Liver (tissue), 8 donors: ENCODE measurements at regions not wholly inside any gene's neighbourhood (a gene's known extent, or its start where the extent isn't known, plus 50 kb on each side); places are given as distances from the start of the nearest gene placed in this dataset.

Experiments
- DNase-seq: peaks from one replicate; pipeline ENCODE4 v3.0.0-alpha.2; 2017; ENCODE audit warnings: low spot score
- H3K27ac ChIP-seq, 2 donors: one replicate each; pipeline ENCODE4 v1.7.0; 2013; ENCODE audit warnings: inconsistent platforms in 2 of 2, low read length in 2 of 2, control low read depth in 1 of 2, low read depth in 1 of 2, mild to moderate bottlenecking in 1 of 2
- H3K27me3 ChIP-seq, 4 donors: one replicate each; pipeline versions ENCODE4 v1.6.1 to v1.7.0; 2013; ENCODE audit warnings: low read length in 3 of 4, inconsistent platforms in 1 of 4, mild to moderate bottlenecking in 1 of 4, moderate library complexity in 1 of 4; ENCODE audit not compliant: control insufficient read depth in 4 of 4, insufficient read depth in 4 of 4
- H3K36me3 ChIP-seq, 4 donors: one replicate each; pipeline versions ENCODE4 v1.6.1 to v1.7.0; 2013; ENCODE audit warnings: low read length in 3 of 4, mild to moderate bottlenecking in 3 of 4, low read depth in 1 of 4, moderate library complexity in 1 of 4; ENCODE audit not compliant: control insufficient read depth in 4 of 4, insufficient read depth in 3 of 4
- H3K4me1 ChIP-seq, 4 donors: one replicate each; pipeline versions ENCODE4 v1.6.1 to v1.7.0; 2013; ENCODE audit warnings: low read length in 3 of 4, mild to moderate bottlenecking in 3 of 4, moderate library complexity in 1 of 4; ENCODE audit not compliant: control insufficient read depth in 4 of 4, insufficient read depth in 4 of 4
- H3K4me3 ChIP-seq, 3 donors: one replicate each; pipeline versions ENCODE4 v1.6.1 to v1.7.0; 2013; ENCODE audit warnings: low read length in 3 of 3, control low read depth in 1 of 3, low read depth in 1 of 3, mild to moderate bottlenecking in 1 of 3
- H3K9ac ChIP-seq, 2 donors: one replicate each; pipeline ENCODE4 v1.7.0; 2013; ENCODE audit warnings: low read length in 2 of 2, mild to moderate bottlenecking in 2 of 2, moderate library complexity in 2 of 2, control low read depth in 1 of 2, low read depth in 1 of 2
- H3K9me3 ChIP-seq, 4 donors: one replicate each; pipeline versions ENCODE4 v1.6.1 to v1.7.0; 2013; ENCODE audit warnings: low read length in 3 of 4; ENCODE audit not compliant: control insufficient read depth in 4 of 4
- ATF3 ChIP-seq: IDR thresholded peaks from 2 replicates; pipeline ENCODE4 v1.6.1; 2016; ENCODE audit warnings: antibody characterized with exemption
- CTCF ChIP-seq: fragments of 150-350 bp; IDR thresholded peaks from 2 replicates; pipeline ENCODE4 v1.5.1; 2017; ENCODE audit warnings: improper control_type of control experiment, low read depth, low read length; ENCODE audit not compliant: missing input control
- EGR1 ChIP-seq, 2 donors: IDR thresholded peaks; 2 replicates each; pipeline ENCODE4 v1.6.1; 2016 to 2018; ENCODE audit warnings: antibody characterized with exemption in 2 of 2, low read depth in 2 of 2
- FOXA1 ChIP-seq: IDR thresholded peaks from 2 replicates; pipeline ENCODE4 v1.6.1; 2016; ENCODE audit warnings: antibody characterized with exemption
- FOXA2 ChIP-seq: IDR thresholded peaks from 2 replicates; pipeline ENCODE4 v1.6.1; 2016; ENCODE audit warnings: antibody characterized with exemption
- GABPA ChIP-seq, 2 donors: IDR thresholded peaks in 1 of 2; conservative IDR thresholded peaks in 1 of 2; 2 replicates each; pipeline ENCODE4 v1.6.1; 2016; ENCODE audit warnings: antibody characterized with exemption in 2 of 2, mild to moderate bottlenecking in 1 of 2, moderate library complexity in 1 of 2
- HNF4A ChIP-seq, 2 donors: conservative IDR thresholded peaks; 2 replicates each; pipeline ENCODE4 v1.6.1; 2016; ENCODE audit warnings: antibody characterized with exemption in 2 of 2, mild to moderate bottlenecking in 2 of 2
- HNF4G ChIP-seq: IDR thresholded peaks from 2 replicates; pipeline ENCODE4 v1.6.1; 2016; ENCODE audit warnings: antibody characterized with exemption
- JUND ChIP-seq, 2 donors: IDR thresholded peaks; 2 replicates each; pipeline ENCODE4 v1.6.1; 2016; ENCODE audit warnings: antibody characterized with exemption in 2 of 2
- MAX ChIP-seq: IDR thresholded peaks from 2 replicates; pipeline ENCODE4 v1.6.1; 2016; ENCODE audit warnings: antibody characterized with exemption
- NR2F2 ChIP-seq: IDR thresholded peaks from 2 replicates; pipeline ENCODE4 v1.6.1; 2016; ENCODE audit warnings: antibody characterized with exemption
- RAD21 ChIP-seq, 2 donors: IDR thresholded peaks; 2 replicates each; pipeline ENCODE4 v1.6.1; 2016; ENCODE audit warnings: antibody characterized with exemption in 2 of 2, mild to moderate bottlenecking in 2 of 2
- REST ChIP-seq: IDR thresholded peaks from 2 replicates; pipeline ENCODE4 v1.6.1; 2016; ENCODE audit warnings: antibody characterized with exemption, mild to moderate bottlenecking
- RXRA ChIP-seq, 2 donors: IDR thresholded peaks; 2 replicates each; pipeline ENCODE4 v1.6.1; 2017 to 2018; ENCODE audit warnings: antibody characterized with exemption in 2 of 2, mild to moderate bottlenecking in 1 of 2
- SP1 ChIP-seq: IDR thresholded peaks from 2 replicates; pipeline ENCODE4 v1.6.1; 2018; ENCODE audit warnings: antibody characterized with exemption, mild to moderate bottlenecking
- TAF1 ChIP-seq: conservative IDR thresholded peaks from 2 replicates; pipeline ENCODE4 v1.6.1; 2016; ENCODE audit warnings: antibody characterized with exemption, mild to moderate bottlenecking
- YY1 ChIP-seq: IDR thresholded peaks from 2 replicates; pipeline ENCODE4 v1.6.1; 2016; ENCODE audit warnings: antibody characterized with exemption, mild to moderate bottlenecking
- ZBTB33 ChIP-seq: IDR thresholded peaks from 2 replicates; pipeline ENCODE4 v1.6.1; 2016; ENCODE audit warnings: antibody characterized with exemption
- WGBS: extraction: QIAGEN DNeasy Blood & Tissue Kit; methylation state at CpG from one replicate; pipeline ENCODE4 v1.1.7; 2013; 5-methylcytosine and 5-hydroxymethylcytosine counted together
- donor health status: healthy.
- donor health status: healthy.
- donor health status: healthy.
- donor health status: healthy.
- donor health status: healthy.

GRCh38 chr6:140205795-140206593 lies 831.5 kb upstream of the CITED2 start:
- DNase-seq, result no peak
- H3K27me3 ChIP-seq, result no peaks in the 10 kb centered on the region
- H3K9me3 ChIP-seq, result no peaks in the 10 kb centered on the region
- no peaks in the 10 kb centered on the region for H3K36me3 ChIP-seq
- no peaks in the 10 kb centered on the region for H3K4me1 ChIP-seq
- no peak overlapping the region for H3K27ac ChIP-seq
- H3K9ac ChIP-seq, result no peak overlapping the region
- H3K4me3 ChIP-seq, result no peak overlapping the region
- TF ChIP-seq TAF1 (no peak), JUND (IDR thresholded peaks at IDR 0.05) (no peak), EGR1 (IDR thresholded peaks at IDR 0.05; ENCODE audit: low read depth in 2 of 2) (no peak), SP1 (no peak), REST (no peak), RXRA (IDR thresholded peaks at IDR 0.05) (no peak), HNF4G (no peak), ZBTB33 (no peak), RAD21 (IDR thresholded peaks at IDR 0.05) (no peak), CTCF (no peak), GABPA (IDR thresholded peaks at IDR 0.05 in 1 of 2, conservative IDR thresholded peaks at IDR 0.05 in 1 of 2) (no peak), MAX (no peak), NR2F2 (no peak), HNF4A (conservative IDR thresholded peaks at IDR 0.05) (no peak), FOXA1 (no peak), FOXA2 (no peak), YY1 (no peak), ATF3 (no peak)
- WGBS, result 72% methylated on average over 12 of the region's 12 CpGs
